A673 (cell line): ENCODE measurements at regions not wholly inside any gene's neighbourhood (a gene's known extent, or its start where the extent isn't known, plus 50 kb on each side); places are given as distances from the start of the nearest gene placed in this dataset.

ENCODE experiments used
- EZH2 ChIP-seq: fragments of 200-600 bp; sonication (generic); IDR thresholded peaks from 2 replicates; pipeline ENCODE4 v1.6.1; 2017; ENCODE audit warnings: borderline replicate concordance, low read depth, mild to moderate bottlenecking, mixed read lengths, antibody characterized with exemption, low read length; ENCODE audit not compliant: poor library complexity, severe bottlenecking
- TF ChIP-seq, protein P1 (sequence below): fragments of 300-800, 200-600 bp; sonication (generic); conservative IDR thresholded peaks from 2 replicates; pipeline ENCODE4 v1.5.1; 2017; ENCODE audit warnings: low read depth, mild to moderate bottlenecking, antibody characterized with exemption, low read length, moderate library complexity, mixed read lengths

DNA sequence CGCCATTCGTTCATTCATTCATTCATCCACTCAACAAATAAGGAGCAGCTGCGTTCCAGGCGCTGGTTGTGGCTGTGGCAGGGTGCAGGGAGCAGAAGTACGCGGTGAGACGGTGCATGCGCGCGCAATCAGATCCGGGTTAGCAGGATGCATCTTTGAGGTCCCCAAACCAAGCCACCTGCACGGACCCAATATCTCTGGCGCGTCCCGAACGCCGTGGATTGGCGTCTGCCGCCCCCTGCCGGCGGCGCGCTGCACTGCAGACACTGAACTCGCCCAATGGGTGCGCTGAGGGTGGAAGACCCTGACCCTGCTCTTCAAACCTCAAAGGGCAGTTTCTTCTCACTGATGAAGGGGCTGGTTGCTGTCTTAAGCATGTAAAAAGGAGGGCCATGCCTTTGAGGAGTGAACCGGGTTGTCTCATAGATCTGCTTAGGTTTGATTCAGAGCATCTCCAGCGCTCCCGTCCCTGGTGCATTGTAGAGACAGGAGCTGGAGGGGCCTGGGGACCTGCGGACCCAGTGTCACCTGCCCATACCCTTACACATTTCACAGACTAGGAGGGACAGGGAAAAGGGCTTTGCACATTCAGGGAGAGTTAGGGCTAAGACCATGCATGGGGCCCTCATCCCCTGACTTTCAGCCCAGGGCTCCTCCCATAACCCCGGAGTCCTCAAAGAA lies 102.5 kb downstream of the RAMP3 start:
- TF ChIP-seq, protein P1, sequence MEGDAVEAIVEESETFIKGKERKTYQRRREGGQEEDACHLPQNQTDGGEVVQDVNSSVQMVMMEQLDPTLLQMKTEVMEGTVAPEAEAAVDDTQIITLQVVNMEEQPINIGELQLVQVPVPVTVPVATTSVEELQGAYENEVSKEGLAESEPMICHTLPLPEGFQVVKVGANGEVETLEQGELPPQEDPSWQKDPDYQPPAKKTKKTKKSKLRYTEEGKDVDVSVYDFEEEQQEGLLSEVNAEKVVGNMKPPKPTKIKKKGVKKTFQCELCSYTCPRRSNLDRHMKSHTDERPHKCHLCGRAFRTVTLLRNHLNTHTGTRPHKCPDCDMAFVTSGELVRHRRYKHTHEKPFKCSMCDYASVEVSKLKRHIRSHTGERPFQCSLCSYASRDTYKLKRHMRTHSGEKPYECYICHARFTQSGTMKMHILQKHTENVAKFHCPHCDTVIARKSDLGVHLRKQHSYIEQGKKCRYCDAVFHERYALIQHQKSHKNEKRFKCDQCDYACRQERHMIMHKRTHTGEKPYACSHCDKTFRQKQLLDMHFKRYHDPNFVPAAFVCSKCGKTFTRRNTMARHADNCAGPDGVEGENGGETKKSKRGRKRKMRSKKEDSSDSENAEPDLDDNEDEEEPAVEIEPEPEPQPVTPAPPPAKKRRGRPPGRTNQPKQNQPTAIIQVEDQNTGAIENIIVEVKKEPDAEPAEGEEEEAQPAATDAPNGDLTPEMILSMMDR = peak; percentile 99
- TF ChIP-seq EZH2 = no peak
